ENCODE measurements at regions not wholly inside any gene's neighbourhood (a gene's known extent, or its start where the extent isn't known, plus 50 kb on each side); places are given as distances from the start of the nearest gene placed in this dataset.
A peak's percentile ranks its signal among the peaks of the same experiment; 100 is the strongest.

- H3K27me3 ChIP-seq = no peaks in the 10 kb centered on the region
- H3K27ac ChIP-seq = peak overlapping the region in 1 of 4 donors; percentile 21
- no peak overlapping the region for H3K4me3 ChIP-seq
- H3K9me3 ChIP-seq = no peaks in the 10 kb centered on the region
- no peaks in the 10 kb centered on the region for H3K4me1 ChIP-seq
- TF ChIP-seq POLR2A (IDR thresholded peaks at IDR 0.05) (no peak), POLR2AphosphoS5 (IDR thresholded peaks at IDR 0.05) (no peak), EP300 (IDR thresholded peaks at IDR 0.05) (no peak)
- TF ChIP-seq, protein P1, sequence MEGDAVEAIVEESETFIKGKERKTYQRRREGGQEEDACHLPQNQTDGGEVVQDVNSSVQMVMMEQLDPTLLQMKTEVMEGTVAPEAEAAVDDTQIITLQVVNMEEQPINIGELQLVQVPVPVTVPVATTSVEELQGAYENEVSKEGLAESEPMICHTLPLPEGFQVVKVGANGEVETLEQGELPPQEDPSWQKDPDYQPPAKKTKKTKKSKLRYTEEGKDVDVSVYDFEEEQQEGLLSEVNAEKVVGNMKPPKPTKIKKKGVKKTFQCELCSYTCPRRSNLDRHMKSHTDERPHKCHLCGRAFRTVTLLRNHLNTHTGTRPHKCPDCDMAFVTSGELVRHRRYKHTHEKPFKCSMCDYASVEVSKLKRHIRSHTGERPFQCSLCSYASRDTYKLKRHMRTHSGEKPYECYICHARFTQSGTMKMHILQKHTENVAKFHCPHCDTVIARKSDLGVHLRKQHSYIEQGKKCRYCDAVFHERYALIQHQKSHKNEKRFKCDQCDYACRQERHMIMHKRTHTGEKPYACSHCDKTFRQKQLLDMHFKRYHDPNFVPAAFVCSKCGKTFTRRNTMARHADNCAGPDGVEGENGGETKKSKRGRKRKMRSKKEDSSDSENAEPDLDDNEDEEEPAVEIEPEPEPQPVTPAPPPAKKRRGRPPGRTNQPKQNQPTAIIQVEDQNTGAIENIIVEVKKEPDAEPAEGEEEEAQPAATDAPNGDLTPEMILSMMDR (IDR thresholded peaks at IDR 0.05) = no peak
- ATAC-seq (ENCODE audit: low FRiP score in 2 of 2) = no peak
- H3K36me3 ChIP-seq = no peaks in the 10 kb centered on the region
- 88 to 96% methylated on average over 2 of the region's 2 CpGs for WGBS, 2 donors
- DNase-seq = no peak
Measured at GRCh38 chrX:40953369-40953768, 131.9 kb upstream of the USP9X start.

DNA sequence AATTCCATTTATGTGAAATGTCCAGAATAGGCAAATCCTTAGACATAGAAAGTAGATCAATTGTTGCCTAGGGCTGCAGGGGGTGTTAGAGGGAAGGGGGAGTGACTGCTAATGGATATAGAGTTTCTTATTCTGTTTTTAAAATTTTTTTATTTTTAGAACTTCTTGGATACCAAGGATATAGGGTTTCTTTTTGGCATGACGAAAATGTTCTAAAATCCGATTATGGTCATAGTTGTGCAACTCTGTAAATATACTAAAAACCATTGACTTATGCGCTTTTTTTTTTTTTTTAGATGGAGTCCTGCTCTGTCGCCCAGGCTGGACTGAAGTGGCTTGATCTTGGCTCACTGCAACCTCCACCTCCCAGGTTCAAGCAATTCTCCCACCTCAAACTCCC, 125.2 kb upstream of the USP9X start:
- 74 to 76% methylated on average over 4 of the region's 4 CpGs for WGBS, 2 donors
- Histone ChIP-seq H3K4me3 (no peak overlapping the region), H3K27ac (no peak overlapping the region), H3K9me3 (peaks cover 0 to 7% (median 0%) of the 10 kb centered on the region in 4 donors), H3K4me1 (no peaks in the 10 kb centered on the region), H3K36me3 (no peaks in the 10 kb centered on the region), H3K27me3 (no peaks in the 10 kb centered on the region)
- DNase-seq (no peak), ATAC-seq (ENCODE audit: low FRiP score in 2 of 2) (no peak)
- TF ChIP-seq POLR2A (IDR thresholded peaks at IDR 0.05) (no peak), POLR2AphosphoS5 (IDR thresholded peaks at IDR 0.05) (no peak), EP300 (IDR thresholded peaks at IDR 0.05) (no peak)
- TF ChIP-seq, protein P1 (IDR thresholded peaks at IDR 0.05) = no peak

DNA sequence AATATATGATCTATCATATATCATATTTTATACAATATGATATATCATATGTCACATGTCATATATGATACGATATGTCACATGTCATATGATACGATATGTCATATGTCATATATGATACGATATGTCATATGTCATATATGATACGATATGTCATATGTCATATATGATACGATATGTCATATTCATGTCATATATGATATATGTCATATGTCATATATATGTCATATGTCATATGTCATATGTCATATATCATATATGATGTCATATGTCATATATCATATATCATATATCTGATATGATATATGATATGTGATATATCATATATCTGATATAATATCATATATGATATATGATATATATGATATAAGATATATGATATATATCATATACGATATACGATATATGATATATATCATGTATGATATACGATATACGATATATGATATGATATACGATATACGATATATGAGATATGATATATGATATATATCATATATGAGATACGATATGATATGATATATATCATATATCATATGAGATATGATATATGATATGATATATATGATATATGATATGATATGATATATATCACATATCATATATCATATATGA, 122.3 kb upstream of the USP9X start:
- H3K4me1 ChIP-seq = peaks cover 0 to 5% (median 2%) of the 10 kb centered on the region in 4 donors
- ATAC-seq (ENCODE audit: low FRiP score in 2 of 2) = no peak
- H3K27me3 ChIP-seq = no peaks in the 10 kb centered on the region
- WGBS, 2 donors = 85 to 88% methylated on average over 12 of the region's 12 CpGs
- DNase-seq = no peak
- TF ChIP-seq POLR2A (IDR thresholded peaks at IDR 0.05) (no peak), POLR2AphosphoS5 (IDR thresholded peaks at IDR 0.05) (no peak), EP300 (IDR thresholded peaks at IDR 0.05) (no peak)
- TF ChIP-seq, protein P1 (IDR thresholded peaks at IDR 0.05) = no peak
- no peak overlapping the region for H3K27ac ChIP-seq
- no peaks in the 10 kb centered on the region for H3K36me3 ChIP-seq
- no peak overlapping the region for H3K4me3 ChIP-seq
- peaks cover 0 to 7% (median 0%) of the 10 kb centered on the region in 4 donors for H3K9me3 ChIP-seq

GRCh38 chrX:40964008-40964407, 121.2 kb upstream of the USP9X start:
- Histone ChIP-seq H3K4me3 (no peak overlapping the region), H3K36me3 (no peaks in the 10 kb centered on the region), H3K4me1 (peaks cover 0 to 5% (median 2%) of the 10 kb centered on the region in 4 donors), H3K27ac (peak overlapping the region in 1 of 4 donors; percentile 25), H3K9me3 (peaks cover 0 to 7% (median 0%) of the 10 kb centered on the region in 4 donors), H3K27me3 (no peaks in the 10 kb centered on the region)
- no peak for ATAC-seq (ENCODE audit: low FRiP score in 2 of 2)
- 100% methylated on average over 1 of the region's 1 CpG; no CpG with 5 or more reads in 1 of the 2 donors for WGBS, 2 donors
- TF ChIP-seq POLR2AphosphoS5 (IDR thresholded peaks at IDR 0.05) = no peak
- DNase-seq = no peak

DNA sequence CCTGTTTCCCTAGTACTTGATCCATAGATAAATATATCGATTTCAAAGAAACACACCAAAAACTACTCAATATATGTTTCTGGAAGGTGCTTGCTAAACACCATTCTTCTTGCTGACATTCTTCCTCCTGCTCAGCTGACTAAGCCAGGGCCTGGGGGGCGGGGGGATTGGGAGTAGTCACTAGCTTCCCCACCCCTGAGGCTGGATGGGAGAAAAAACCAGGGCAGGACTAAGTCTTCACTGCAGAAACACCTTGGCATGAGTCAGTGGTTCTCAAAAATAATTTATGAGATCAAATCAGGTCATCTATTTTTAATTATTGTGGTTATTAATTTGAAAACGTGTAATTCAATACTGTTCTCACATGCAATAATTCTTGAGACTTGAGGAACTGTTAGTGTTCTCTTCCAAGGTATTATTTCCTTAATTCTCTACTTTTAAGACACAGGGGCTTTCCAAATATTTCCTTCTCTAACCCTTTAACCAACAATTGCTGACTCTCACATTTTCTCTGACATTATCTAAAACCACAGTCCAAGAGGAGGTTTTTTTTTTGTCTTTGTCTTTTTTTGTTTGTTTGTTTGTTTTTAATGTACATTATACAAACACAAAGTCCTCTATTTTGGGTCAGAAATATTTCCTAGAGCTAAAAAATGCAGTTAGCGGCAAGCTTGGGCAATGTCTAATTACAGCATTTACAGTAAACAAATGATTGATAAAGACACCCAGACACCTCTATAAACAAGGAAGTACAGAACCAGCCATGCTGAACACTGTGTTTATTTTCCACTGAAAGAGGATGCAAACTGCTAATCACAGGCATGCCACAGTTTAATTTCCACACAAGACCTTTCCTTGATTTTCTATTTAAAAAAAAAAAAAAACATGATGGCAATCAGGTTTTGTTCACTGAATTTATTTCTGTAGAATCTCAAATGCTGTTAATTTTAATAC, 120.3 kb upstream of the USP9X start:
- no peak overlapping the region for H3K4me3 ChIP-seq
- TF ChIP-seq POLR2AphosphoS5 (IDR thresholded peaks at IDR 0.05) (no peak), EP300 (IDR thresholded peaks at IDR 0.05) (no peak), POLR2A (IDR thresholded peaks at IDR 0.05) (no peak)
- TF ChIP-seq, protein P1 (IDR thresholded peaks at IDR 0.05) = no peak
- no peaks in the 10 kb centered on the region for H3K27me3 ChIP-seq
- H3K9me3 ChIP-seq = peaks cover 0 to 7% (median 0%) of the 10 kb centered on the region in 4 donors
- no peak for ATAC-seq (ENCODE audit: low FRiP score in 2 of 2)
- peaks cover 0 to 5% (median 2%) of the 10 kb centered on the region in 4 donors for H3K4me1 ChIP-seq
- H3K36me3 ChIP-seq = no peaks in the 10 kb centered on the region
- no peak for DNase-seq
- H3K27ac ChIP-seq = peak overlapping the region in 2 of 4 donors; percentile 25 to 64
- WGBS, 2 donors = 56 to 62% methylated on average over 4 of the region's 4 CpGs

Data from upper lobe of left lung (tissue), 6 donors.